Body of pancreas (tissue), 4 donors: ENCODE measurements at regions not wholly inside any gene's neighbourhood (a gene's known extent, or its start where the extent isn't known, plus 50 kb on each side); places are given as distances from the start of the nearest gene placed in this dataset.

Experiments used
- ATAC-seq: fragments of 150-250 bp; one replicate; pipeline ENCODE4 v1.9.1; 2016
- DNase-seq, 4 donors: peaks; one replicate each; pipeline ENCODE4 v3.0.0-alpha.2; 2019
- H3K27ac ChIP-seq, 4 donors: fragments of 200-600 bp; sonication (generic); 1 replicate in 3 of 4; 2 replicates in 1 of 4; pipeline versions ENCODE4 v1.5.1 to v1.6.1; 2016 to 2019; ENCODE audit warnings: mild to moderate bottlenecking in 1 of 4, mixed read lengths in 1 of 4, moderate library complexity in 1 of 4
- H3K27me3 ChIP-seq, 2 donors: fragments of 200-600 bp; sonication (generic); one replicate each; pipeline ENCODE4 v1.6.0; 2016; ENCODE audit warnings: mild to moderate bottlenecking in 1 of 2
- H3K36me3 ChIP-seq, 2 donors: fragments of 200-600 bp; sonication (generic); replicated peaks in 1 of 2; 2 replicates each; pipeline ENCODE4 v1.5.1; 2016; ENCODE audit warnings: low read depth in 2 of 2; ENCODE audit not compliant: insufficient read depth in 1 of 2
- H3K4me1 ChIP-seq: fragments of 200-600 bp; sonication (generic); one replicate; pipeline ENCODE4 v1.6.0; 2016
- H3K4me3 ChIP-seq, 2 donors: fragments of 200-600 bp; sonication (generic); 1 replicate in 1 of 2; 2 replicates in 1 of 2; pipeline ENCODE4 v1.5.1; 2016 to 2019
- H3K9me3 ChIP-seq, 3 donors: fragments of 200-600 bp; sonication (generic); 1 replicate in 2 of 3; 2 replicates in 1 of 3; pipeline ENCODE4 v1.5.1; 2016
- CTCF ChIP-seq, 7 experiments: fragments of 450-650 bp in 4 of 7; fragments of 200-600 bp in 3 of 7; sonication (generic) in 3 of 7; IDR thresholded peaks; one replicate each; pipeline ENCODE4 v1.5.1; 2016 to 2019; ENCODE audit warnings: antibody characterized with exemption in 7 of 7
- POLR2A ChIP-seq, 3 donors: fragments of 450-650 bp; IDR thresholded peaks; one replicate each; pipeline ENCODE4 v1.6.1; 2016; ENCODE audit warnings: antibody characterized with exemption in 3 of 3, mild to moderate bottlenecking in 2 of 3
- WGBS, 2 donors: methylation state at CpG; one replicate each; pipeline ENCODE4 v1.1.5; 2017; 5-methylcytosine and 5-hydroxymethylcytosine counted together
- intact Hi-C: fragments of 100-400 bp; cut with DNase I; formaldehyde crosslinking; loops from one replicate; pipeline ENCODE4 v1.15.1; 2023

GRCh38 chr4:126799971-126800574 lies 832.7 kb upstream of the INTU start:
- H3K4me1 ChIP-seq, result no peaks in the 10 kb centered on the region
- no peaks in the 10 kb centered on the region for H3K36me3 ChIP-seq
- ATAC-seq (no peak), DNase-seq (no peak)
- no peak for TF ChIP-seq POLR2A (IDR thresholded peaks at IDR 0.05)
- no peak for TF ChIP-seq CTCF (IDR thresholded peaks at IDR 0.05)
- no peaks in the 10 kb centered on the region for H3K9me3 ChIP-seq
- H3K27me3 ChIP-seq, result no peaks in the 10 kb centered on the region
- WGBS, 2 donors, result 37 to 38% methylated on average over 5 of the region's 5 CpGs
- H3K27ac ChIP-seq, result no peak overlapping the region
- intact Hi-C loops, result no loop called here
- H3K4me3 ChIP-seq, result no peak overlapping the region

GRCh38 chr4:126800575-126801141 lies 832.1 kb upstream of the INTU start:
- H3K4me1 ChIP-seq, result no peaks in the 10 kb centered on the region

GRCh38 chr4:126807132-126807531 lies 825.6 kb upstream of the INTU start:
- DNase-seq, result no peak
- intact Hi-C loops, result no loop called here

More at GRCh38 chr4:126800575-126801141, 832.1 kb upstream of the INTU start:
- intact Hi-C loops, result no loop called here
- DNase-seq, result no peak
- Histone ChIP-seq H3K36me3 (no peaks in the 10 kb centered on the region), H3K9me3 (no peaks in the 10 kb centered on the region), H3K27ac (no peak overlapping the region), H3K27me3 (no peaks in the 10 kb centered on the region), H3K4me3 (no peak overlapping the region)
- TF ChIP-seq CTCF (IDR thresholded peaks at IDR 0.05) (no peak), POLR2A (IDR thresholded peaks at IDR 0.05) (no peak)
- WGBS, 2 donors, result 24 to 29% methylated on average over 3 of the region's 3 CpGs
- no peak for ATAC-seq

GRCh38 chr4:126812076-126812475 lies 820.7 kb upstream of the INTU start:
- H3K4me3 ChIP-seq, result no peak overlapping the region
- H3K36me3 ChIP-seq, result no peaks in the 10 kb centered on the region
- DNase-seq, result no peak
- intact Hi-C loops, result no loop called here
- H3K27me3 ChIP-seq, result no peaks in the 10 kb centered on the region
- ATAC-seq, result no peak
- TF ChIP-seq POLR2A (IDR thresholded peaks at IDR 0.05), result no peak
- H3K27ac ChIP-seq, result no peak overlapping the region
- H3K9me3 ChIP-seq, result no peaks in the 10 kb centered on the region
- H3K4me1 ChIP-seq, result no peaks in the 10 kb centered on the region

More at GRCh38 chr4:126807132-126807531, 825.6 kb upstream of the INTU start:
- Histone ChIP-seq H3K4me1 (no peaks in the 10 kb centered on the region), H3K9me3 (no peaks in the 10 kb centered on the region), H3K27me3 (no peaks in the 10 kb centered on the region), H3K27ac (no peak overlapping the region), H3K36me3 (no peaks in the 10 kb centered on the region), H3K4me3 (no peak overlapping the region)
- TF ChIP-seq POLR2A (IDR thresholded peaks at IDR 0.05), result no peak
- no peak for TF ChIP-seq CTCF (IDR thresholded peaks at IDR 0.05)
- ATAC-seq, result no peak
- WGBS, 2 donors, result 47 to 48% methylated on average over 1 of the region's 1 CpG

- no peak for TF ChIP-seq POLR2A (IDR thresholded peaks at IDR 0.05)
- no peak for TF ChIP-seq CTCF (IDR thresholded peaks at IDR 0.05)
- H3K4me3 ChIP-seq, result no peak overlapping the region
- no peaks in the 10 kb centered on the region for H3K4me1 ChIP-seq
- no peak overlapping the region for H3K27ac ChIP-seq
- no peaks in the 10 kb centered on the region for H3K27me3 ChIP-seq
- no peak for DNase-seq
- 71 to 81% methylated on average over 1 of the region's 1 CpG for WGBS, 2 donors
- H3K36me3 ChIP-seq, result no peaks in the 10 kb centered on the region
- no peak for ATAC-seq
- H3K9me3 ChIP-seq, result no peaks in the 10 kb centered on the region
- intact Hi-C loops, result no loop called here
Observed at GRCh38 chr4:126820631-126821030, 812.1 kb upstream of the INTU start.
